ENCODE measurements at regions not wholly inside any gene's neighbourhood (a gene's known extent, or its start where the extent isn't known, plus 50 kb on each side); places are given as distances from the start of the nearest gene placed in this dataset.
"Not testable (repeated sequence)": the region's sequence is repeated elsewhere in the genome, so short reads cannot be mapped to it uniquely, and the experiment has no call there.

- no peak overlapping the region for H3K4me3 ChIP-seq (ENCODE audit: low read depth, low read length)
- TF ChIP-seq, protein P1, sequence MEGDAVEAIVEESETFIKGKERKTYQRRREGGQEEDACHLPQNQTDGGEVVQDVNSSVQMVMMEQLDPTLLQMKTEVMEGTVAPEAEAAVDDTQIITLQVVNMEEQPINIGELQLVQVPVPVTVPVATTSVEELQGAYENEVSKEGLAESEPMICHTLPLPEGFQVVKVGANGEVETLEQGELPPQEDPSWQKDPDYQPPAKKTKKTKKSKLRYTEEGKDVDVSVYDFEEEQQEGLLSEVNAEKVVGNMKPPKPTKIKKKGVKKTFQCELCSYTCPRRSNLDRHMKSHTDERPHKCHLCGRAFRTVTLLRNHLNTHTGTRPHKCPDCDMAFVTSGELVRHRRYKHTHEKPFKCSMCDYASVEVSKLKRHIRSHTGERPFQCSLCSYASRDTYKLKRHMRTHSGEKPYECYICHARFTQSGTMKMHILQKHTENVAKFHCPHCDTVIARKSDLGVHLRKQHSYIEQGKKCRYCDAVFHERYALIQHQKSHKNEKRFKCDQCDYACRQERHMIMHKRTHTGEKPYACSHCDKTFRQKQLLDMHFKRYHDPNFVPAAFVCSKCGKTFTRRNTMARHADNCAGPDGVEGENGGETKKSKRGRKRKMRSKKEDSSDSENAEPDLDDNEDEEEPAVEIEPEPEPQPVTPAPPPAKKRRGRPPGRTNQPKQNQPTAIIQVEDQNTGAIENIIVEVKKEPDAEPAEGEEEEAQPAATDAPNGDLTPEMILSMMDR (IDR thresholded peaks at IDR 0.05; ENCODE audit: insufficient read depth, low read depth, low read length) = no peak
- no peak for DNase-seq (ENCODE audit: low read depth)
These were observed 332.1 kb downstream of the LMO7 start for GRCh38 chr13:75968103-75968838.

DNA sequence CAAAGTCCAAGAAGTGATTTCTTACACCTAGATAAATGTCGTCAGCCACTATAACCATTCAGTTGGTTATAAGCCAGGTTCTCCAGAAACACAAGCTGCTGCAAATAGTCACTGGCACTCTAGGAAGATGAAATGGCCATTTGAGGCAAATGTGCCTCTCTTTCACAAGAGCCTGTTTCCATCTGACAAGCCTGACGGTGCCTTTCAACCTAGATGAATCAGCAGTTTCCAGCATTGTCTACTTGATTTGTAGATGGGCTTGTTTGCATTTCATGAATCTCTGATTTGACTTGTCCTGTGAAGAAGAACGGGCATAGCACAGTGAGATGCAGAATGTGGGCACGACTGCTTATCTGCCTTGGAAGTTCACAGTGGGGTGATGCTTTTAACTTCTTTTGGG is 327.2 kb downstream of the LMO7 start:
- no peak for DNase-seq (ENCODE audit: low read depth)
- no peak overlapping the region for H3K4me3 ChIP-seq (ENCODE audit: low read depth, low read length)
- TF ChIP-seq, protein P1 (IDR thresholded peaks at IDR 0.05; ENCODE audit: insufficient read depth, low read depth, low read length) = no peak

- TF ChIP-seq, protein P1 (IDR thresholded peaks at IDR 0.05; ENCODE audit: insufficient read depth, low read depth, low read length) = no peak
- no peak overlapping the region for H3K4me3 ChIP-seq (ENCODE audit: low read depth, low read length)
- DNase-seq (ENCODE audit: low read depth) = no peak
These were observed 325.8 kb downstream of the LMO7 start for GRCh38 chr13:75961911-75962310.

- no peak for DNase-seq (ENCODE audit: low read depth)
- TF ChIP-seq, protein P1 (IDR thresholded peaks at IDR 0.05; ENCODE audit: insufficient read depth, low read depth, low read length) = no peak
- no peak overlapping the region for H3K4me3 ChIP-seq (ENCODE audit: low read depth, low read length)
These were observed 324.4 kb downstream of the LMO7 start for GRCh38 chr13:75960538-75960994.

DNA sequence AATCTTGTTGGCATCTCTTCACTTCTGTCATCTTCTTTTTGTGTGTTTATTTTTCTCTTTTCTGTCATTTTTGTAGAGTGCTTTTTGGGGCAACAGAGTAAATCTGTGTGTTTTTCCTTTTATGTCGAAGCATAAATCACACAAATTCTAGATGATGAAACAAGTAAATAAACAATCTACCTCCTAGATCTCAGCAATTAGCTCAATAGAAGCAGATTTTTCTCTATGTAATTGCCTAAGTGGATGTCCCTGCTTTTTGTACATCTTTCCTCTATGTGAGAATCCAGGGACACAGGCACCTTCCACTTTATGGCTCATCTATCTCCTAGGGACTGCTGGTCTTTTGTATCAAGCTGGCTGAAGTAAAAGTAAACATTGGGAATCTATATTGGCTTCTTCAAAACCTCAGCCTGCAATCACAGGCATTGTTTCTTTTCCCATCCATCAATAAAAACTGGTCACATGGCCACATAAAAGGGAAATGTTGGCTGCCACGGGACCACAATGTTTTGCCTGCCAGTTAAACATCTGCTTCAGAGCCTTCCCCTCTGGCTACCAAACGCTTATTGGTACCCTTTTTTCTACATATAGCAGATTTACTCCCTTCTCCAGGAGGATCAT is 323.8 kb downstream of the LMO7 start:
- no peak overlapping the region for H3K4me3 ChIP-seq (ENCODE audit: low read depth, low read length)
- TF ChIP-seq, protein P1 (IDR thresholded peaks at IDR 0.05; ENCODE audit: insufficient read depth, low read depth, low read length) = no peak
- no peak for DNase-seq (ENCODE audit: low read depth)

DNA sequence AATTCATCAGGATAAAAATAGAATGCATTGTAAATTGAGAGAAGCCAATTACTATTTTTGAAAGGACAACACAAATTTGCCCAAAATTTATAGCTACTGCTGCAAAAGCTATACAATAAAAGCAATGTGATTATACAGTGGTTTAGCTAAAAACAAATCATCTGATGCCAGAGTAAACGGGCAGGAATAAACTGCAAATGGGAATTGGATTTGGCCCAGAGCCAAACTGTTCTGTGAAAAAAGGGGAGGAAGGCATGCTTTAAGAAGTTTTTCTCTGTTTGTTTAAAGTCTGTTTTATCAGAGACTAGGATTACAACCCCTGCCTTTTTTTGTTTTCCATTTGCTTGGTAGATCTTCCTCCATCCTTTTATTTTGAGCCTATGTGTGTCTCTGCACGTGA is 317.5 kb downstream of the LMO7 start:
- DNase-seq (ENCODE audit: low read depth) = not testable (repeated sequence)

DNA sequence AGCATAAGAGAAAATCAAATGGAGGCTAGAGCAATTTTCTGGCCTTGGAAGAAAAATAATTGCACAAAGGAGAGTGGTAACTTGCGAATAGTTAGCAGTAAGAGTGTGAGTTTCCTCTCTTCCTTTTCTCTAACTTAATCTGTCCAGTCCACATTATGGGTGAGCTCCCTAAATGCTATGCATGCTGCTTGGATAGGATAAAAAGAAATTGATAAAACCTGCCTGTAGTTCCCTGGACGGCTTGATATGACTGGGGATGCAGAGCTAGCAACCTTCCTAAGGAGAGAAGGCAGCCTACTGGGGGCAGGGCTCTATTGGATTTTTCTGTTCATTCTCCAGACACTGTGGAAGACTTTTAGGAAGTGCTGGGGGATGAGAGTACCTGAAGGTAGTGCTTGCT is 311.3 kb downstream of the LMO7 start:
- H3K4me3 ChIP-seq (ENCODE audit: low read depth, low read length) = no peak overlapping the region
- TF ChIP-seq, protein P1 (IDR thresholded peaks at IDR 0.05; ENCODE audit: insufficient read depth, low read depth, low read length) = no peak
- no peak for DNase-seq (ENCODE audit: low read depth)

More for the DNA sequence above, 317.5 kb downstream of the LMO7 start:
- H3K4me3 ChIP-seq (ENCODE audit: low read depth, low read length) = not testable (repeated sequence)
